Tibial nerve (tissue), 4 donors: ENCODE measurements at regions not wholly inside any gene's neighbourhood (a gene's known extent, or its start where the extent isn't known, plus 50 kb on each side); places are given as distances from the start of the nearest gene placed in this dataset.
"Not testable (repeated sequence)": the region's sequence is repeated elsewhere in the genome, so short reads cannot be mapped to it uniquely, and the experiment has no call there.

Source experiments
- DNase-seq, 2 donors: peaks; one replicate each; pipeline ENCODE4 v3.0.0-alpha.2; 2019; ENCODE audit warnings: low spot score in 2 of 2
- H3K27ac ChIP-seq, 4 donors: fragments of 200-600 bp; sonication (generic) in 3 of 4; one replicate each; pipeline ENCODE4 v1.5.1; 2017 to 2019; ENCODE audit warnings: mild to moderate bottlenecking in 1 of 4
- H3K27me3 ChIP-seq, 2 donors: fragments of 200-600 bp; sonication (generic) in 1 of 2; one replicate each; pipeline versions ENCODE4 v1.5.1 to v1.6.0; 2017 to 2019
- H3K36me3 ChIP-seq, 3 donors: fragments of 200-600 bp; sonication (generic); one replicate each; pipeline ENCODE4 v1.5.1; 2018 to 2019
- H3K4me1 ChIP-seq, 4 donors: fragments of 200-600 bp; sonication (generic) in 3 of 4; one replicate each; pipeline ENCODE4 v1.5.1; 2017 to 2019
- H3K4me3 ChIP-seq, 4 donors: fragments of 200-600 bp; sonication (generic) in 3 of 4; one replicate each; pipeline ENCODE4 v1.5.1; 2017 to 2019; ENCODE audit warnings: mild to moderate bottlenecking in 1 of 4, moderate library complexity in 1 of 4
- H3K9me3 ChIP-seq, 4 donors: fragments of 200-600 bp; sonication (generic) in 3 of 4; one replicate each; pipeline ENCODE4 v1.5.1; 2017 to 2019
- EP300 ChIP-seq, 2 donors: sonication (generic); formaldehyde crosslinking; IDR thresholded peaks; one replicate each; pipeline ENCODE4 v1.6.1; 2017; ENCODE audit warnings: antibody characterized with exemption in 2 of 2, mild to moderate bottlenecking in 1 of 2
- POLR2A ChIP-seq, 2 donors: fragments of 450-650 bp; IDR thresholded peaks; one replicate each; pipeline ENCODE4 v1.6.1; 2017; ENCODE audit warnings: antibody characterized with exemption in 2 of 2, mild to moderate bottlenecking in 2 of 2, moderate library complexity in 2 of 2
- WGBS, 2 donors: methylation state at CpG; one replicate each; pipeline ENCODE4 v1.1.5; 2018; 5-methylcytosine and 5-hydroxymethylcytosine counted together
- TF ChIP-seq, protein P1 (sequence below), 5 experiments: fragments of 200-600 bp in 3 of 5; fragments of 450-650 bp in 2 of 5; sonication (generic) in 3 of 5; IDR thresholded peaks; one replicate each; pipeline ENCODE4 v1.5.1; 2016 to 2019; ENCODE audit warnings: antibody characterized with exemption in 5 of 5, mild to moderate bottlenecking in 3 of 5, moderate library complexity in 2 of 5

DNA sequence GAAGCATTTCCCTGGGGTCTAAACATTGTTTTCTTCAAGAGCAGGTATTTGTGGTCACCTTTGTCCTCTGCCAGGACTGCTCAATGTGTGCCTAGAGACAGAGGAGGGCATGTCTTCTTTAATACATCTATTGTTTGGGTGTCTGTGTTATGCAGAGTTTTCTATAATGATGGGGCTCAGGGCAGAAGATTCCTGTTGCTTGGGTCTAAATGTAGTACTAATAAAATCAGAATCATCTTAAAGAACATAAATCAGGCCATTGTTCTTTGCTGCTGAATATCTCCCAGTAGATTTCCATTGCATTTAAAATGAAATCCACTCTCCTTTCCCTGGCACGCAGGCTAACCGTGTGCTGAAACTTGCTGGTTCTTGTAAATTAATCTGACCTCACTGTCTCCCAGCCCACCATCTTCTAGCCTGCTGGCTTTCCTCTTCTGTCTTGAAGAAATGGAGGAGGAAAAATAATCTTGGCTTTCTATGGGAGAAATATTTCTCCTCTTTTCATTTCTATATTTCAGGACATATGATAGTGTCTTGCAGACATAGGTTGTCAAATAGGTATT is 1396.8 kb downstream of the GATA3 start:
- no peaks in the 10 kb centered on the region for H3K4me1 ChIP-seq
- DNase-seq: no peak
- peaks cover 0 to 11% (median 0%) of the 10 kb centered on the region in 4 donors for H3K9me3 ChIP-seq
- H3K27ac ChIP-seq: no peak overlapping the region
- no peaks in the 10 kb centered on the region for H3K27me3 ChIP-seq
- H3K4me3 ChIP-seq: no peak overlapping the region
- H3K36me3 ChIP-seq: no peaks in the 10 kb centered on the region
- 55 to 61% methylated on average over 2 of the region's 2 CpGs for WGBS, 2 donors
- no peak for TF ChIP-seq POLR2A (IDR thresholded peaks at IDR 0.05)
- TF ChIP-seq EP300 (IDR thresholded peaks at IDR 0.05): no peak
- TF ChIP-seq, protein P1, sequence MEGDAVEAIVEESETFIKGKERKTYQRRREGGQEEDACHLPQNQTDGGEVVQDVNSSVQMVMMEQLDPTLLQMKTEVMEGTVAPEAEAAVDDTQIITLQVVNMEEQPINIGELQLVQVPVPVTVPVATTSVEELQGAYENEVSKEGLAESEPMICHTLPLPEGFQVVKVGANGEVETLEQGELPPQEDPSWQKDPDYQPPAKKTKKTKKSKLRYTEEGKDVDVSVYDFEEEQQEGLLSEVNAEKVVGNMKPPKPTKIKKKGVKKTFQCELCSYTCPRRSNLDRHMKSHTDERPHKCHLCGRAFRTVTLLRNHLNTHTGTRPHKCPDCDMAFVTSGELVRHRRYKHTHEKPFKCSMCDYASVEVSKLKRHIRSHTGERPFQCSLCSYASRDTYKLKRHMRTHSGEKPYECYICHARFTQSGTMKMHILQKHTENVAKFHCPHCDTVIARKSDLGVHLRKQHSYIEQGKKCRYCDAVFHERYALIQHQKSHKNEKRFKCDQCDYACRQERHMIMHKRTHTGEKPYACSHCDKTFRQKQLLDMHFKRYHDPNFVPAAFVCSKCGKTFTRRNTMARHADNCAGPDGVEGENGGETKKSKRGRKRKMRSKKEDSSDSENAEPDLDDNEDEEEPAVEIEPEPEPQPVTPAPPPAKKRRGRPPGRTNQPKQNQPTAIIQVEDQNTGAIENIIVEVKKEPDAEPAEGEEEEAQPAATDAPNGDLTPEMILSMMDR (IDR thresholded peaks at IDR 0.05): no peak

DNA sequence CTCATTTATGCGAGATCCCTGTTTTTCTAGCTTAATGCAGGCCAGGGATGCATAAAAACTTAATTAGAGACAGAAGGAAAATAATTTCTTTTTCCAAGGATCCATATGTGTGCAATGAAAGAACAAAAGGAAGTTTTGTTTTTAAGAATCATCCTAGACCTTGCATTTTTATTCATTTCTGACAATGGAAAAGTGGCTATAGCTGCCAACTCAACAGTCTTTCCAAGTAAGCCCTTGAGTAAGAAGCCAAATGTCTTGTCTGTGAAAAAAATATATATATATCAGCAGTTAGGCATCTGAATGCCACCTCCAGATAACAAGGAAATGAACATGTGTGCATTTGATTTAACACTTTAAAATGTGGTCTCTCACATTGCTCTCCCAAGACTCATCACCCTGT is 1397.6 kb downstream of the GATA3 start:
- DNase-seq: no peak
- 57 to 63% methylated on average over 1 of the region's 1 CpG for WGBS, 2 donors
- Histone ChIP-seq H3K4me3 (no peak overlapping the region), H3K27ac (no peak overlapping the region), H3K9me3 (peaks cover 0 to 11% (median 0%) of the 10 kb centered on the region in 4 donors), H3K27me3 (no peaks in the 10 kb centered on the region), H3K4me1 (no peaks in the 10 kb centered on the region), H3K36me3 (no peaks in the 10 kb centered on the region)
- TF ChIP-seq EP300 (IDR thresholded peaks at IDR 0.05): no peak
- no peak for TF ChIP-seq POLR2A (IDR thresholded peaks at IDR 0.05)
- TF ChIP-seq, protein P1 (IDR thresholded peaks at IDR 0.05): no peak

DNA sequence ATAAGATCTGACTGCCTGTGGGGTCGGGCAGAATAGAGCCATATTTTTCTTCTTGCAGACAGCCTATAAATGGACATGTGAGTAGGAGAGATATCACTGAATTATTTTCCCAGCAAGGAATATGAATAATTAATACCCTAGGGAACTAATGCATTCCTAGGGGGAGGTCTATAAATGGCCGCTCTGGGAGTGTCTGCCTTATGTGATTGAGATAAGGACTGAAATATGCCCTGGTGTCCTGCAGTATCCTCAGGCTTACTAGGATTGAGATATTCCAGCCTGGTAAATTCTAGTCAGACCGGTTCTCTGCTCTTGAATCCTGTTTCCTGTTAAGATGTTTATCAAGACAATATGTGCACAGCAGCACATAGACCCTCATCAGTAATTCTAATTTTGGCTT is 1399.4 kb downstream of the GATA3 start:
- DNase-seq, H3K4me1 ChIP-seq, H3K27ac ChIP-seq, H3K4me3 ChIP-seq, H3K27me3 ChIP-seq, H3K36me3 ChIP-seq: not testable (repeated sequence)
- H3K9me3 ChIP-seq: peaks cover 0 to 11% (median 0%) of the 10 kb centered on the region in 4 donors
- WGBS, 2 donors: 88 to 93% methylated on average over 3 of the region's 3 CpGs

DNA sequence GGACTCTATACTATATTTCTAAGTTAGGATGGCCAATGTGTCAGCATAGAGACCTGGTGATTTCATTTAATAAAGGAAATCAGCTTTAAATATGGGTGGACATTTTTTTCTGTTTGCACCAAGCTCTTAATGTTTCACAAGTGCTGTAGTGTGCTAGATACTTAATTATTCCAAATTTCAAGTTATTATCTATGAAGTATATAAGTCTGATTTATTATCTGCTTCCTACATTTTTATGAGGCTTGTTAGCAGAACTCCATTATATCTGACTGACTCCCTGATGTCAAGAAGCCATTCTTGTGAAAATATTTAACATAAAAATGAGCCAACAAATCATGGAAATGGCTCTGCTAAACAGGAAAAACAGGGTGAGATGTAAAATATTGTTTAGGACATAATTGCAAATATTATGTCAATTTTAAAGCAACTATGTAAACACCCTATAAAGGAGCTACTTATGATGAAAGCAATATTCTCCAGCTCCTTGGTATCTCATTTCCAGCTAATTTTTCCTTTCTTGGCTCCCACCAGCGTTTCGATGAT is 1415.2 kb downstream of the GATA3 start:
- no peaks in the 10 kb centered on the region for H3K9me3 ChIP-seq
- DNase-seq: no peak
- H3K27ac ChIP-seq: no peak overlapping the region
- 94 to 96% methylated on average over 2 of the region's 2 CpGs for WGBS, 2 donors
- H3K36me3 ChIP-seq: no peaks in the 10 kb centered on the region
- no peak overlapping the region for H3K4me3 ChIP-seq
- TF ChIP-seq POLR2A (IDR thresholded peaks at IDR 0.05) (no peak), EP300 (IDR thresholded peaks at IDR 0.05) (no peak)
- TF ChIP-seq, protein P1 (IDR thresholded peaks at IDR 0.05): no peak
- no peaks in the 10 kb centered on the region for H3K27me3 ChIP-seq
- H3K4me1 ChIP-seq: no peaks in the 10 kb centered on the region

DNA sequence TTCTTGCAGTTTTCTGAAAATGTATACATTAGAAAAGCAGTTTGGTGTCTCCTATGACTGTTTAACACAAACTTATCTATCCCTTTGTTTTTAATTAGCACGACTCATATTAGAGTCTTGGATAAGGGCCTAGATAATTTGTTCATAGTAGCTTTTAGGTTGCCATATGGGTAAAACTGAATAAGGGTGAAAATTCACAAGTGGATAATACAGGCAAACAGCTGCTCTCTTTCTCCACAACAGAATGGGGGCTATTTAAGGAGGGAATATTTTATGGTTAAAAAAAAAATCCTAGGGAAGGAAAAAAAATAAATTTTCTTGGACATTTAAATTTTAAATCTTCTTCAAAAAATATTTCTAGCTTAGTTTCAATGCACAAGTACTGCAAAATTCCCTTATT is 1416.1 kb downstream of the GATA3 start:
- H3K36me3 ChIP-seq: no peaks in the 10 kb centered on the region
- DNase-seq: no peak
- TF ChIP-seq, protein P1 (IDR thresholded peaks at IDR 0.05): no peak
- no peak for TF ChIP-seq EP300 (IDR thresholded peaks at IDR 0.05)
- TF ChIP-seq POLR2A (IDR thresholded peaks at IDR 0.05): no peak
- no peaks in the 10 kb centered on the region for H3K27me3 ChIP-seq
- H3K9me3 ChIP-seq: no peaks in the 10 kb centered on the region
- no peaks in the 10 kb centered on the region for H3K4me1 ChIP-seq
- 56 to 66% methylated on average over 1 of the region's 1 CpG for WGBS, 2 donors
- no peak overlapping the region for H3K27ac ChIP-seq
- H3K4me3 ChIP-seq: no peak overlapping the region
